HFF-Myc (cell line): ENCODE measurements at regions not wholly inside any gene's neighbourhood (a gene's known extent, or its start where the extent isn't known, plus 50 kb on each side); places are given as distances from the start of the nearest gene placed in this dataset.

ENCODE experiments used
- DNase-seq: peaks from one replicate; pipeline ENCODE4 v3.0.0-alpha.2; 2011; ENCODE audit warnings: low read depth; ENCODE audit errors: extremely low read depth
- H3K4me3 ChIP-seq: replicated peaks from 2 replicates; pipeline ENCODE4 v1.5.1; 2011; ENCODE audit warnings: low read depth, mild to moderate bottlenecking, control low read depth, low read length
- CTCF ChIP-seq: IDR thresholded peaks from 2 replicates; pipeline ENCODE4 v1.5.1; 2012; ENCODE audit warnings: mild to moderate bottlenecking, low read depth, low read length, control low read depth; ENCODE audit errors: missing control alignments

GRCh38 chr5:61737301-61737963 is 405.4 kb downstream of the ZSWIM6 start:
- H3K4me3 ChIP-seq = no peak overlapping the region
- TF ChIP-seq CTCF = no peak
- no peak for DNase-seq

- H3K4me3 ChIP-seq = no peak overlapping the region
- no peak for DNase-seq
- TF ChIP-seq CTCF = no peak
These were observed 405.9 kb downstream of the ZSWIM6 start for GRCh38 chr5:61737964-61738340.

DNA sequence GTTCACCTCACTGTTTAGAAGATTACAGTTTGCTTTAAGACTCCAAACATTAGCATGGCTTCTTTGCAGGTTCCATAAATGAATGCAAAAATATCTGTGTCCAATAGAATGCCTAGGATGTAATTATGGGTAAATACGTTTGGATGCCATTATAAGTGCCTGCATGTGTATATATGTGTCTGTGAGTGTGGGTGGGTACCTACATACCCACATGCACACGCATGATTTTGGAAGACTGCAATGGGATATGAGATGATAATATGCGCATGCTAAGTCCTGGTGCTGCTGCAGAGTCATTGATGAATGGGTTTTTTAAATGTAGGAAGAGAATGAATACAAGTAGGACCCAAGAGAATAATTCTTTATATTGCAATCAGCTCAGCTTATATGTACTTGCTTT is 406.4 kb downstream of the ZSWIM6 start:
- no peak for TF ChIP-seq CTCF
- no peak for DNase-seq
- no peak overlapping the region for H3K4me3 ChIP-seq

- H3K4me3 ChIP-seq = no peak overlapping the region
- TF ChIP-seq CTCF = no peak
- no peak for DNase-seq
These were observed 412.9 kb downstream of the ZSWIM6 start for GRCh38 chr5:61744690-61745619.

DNA sequence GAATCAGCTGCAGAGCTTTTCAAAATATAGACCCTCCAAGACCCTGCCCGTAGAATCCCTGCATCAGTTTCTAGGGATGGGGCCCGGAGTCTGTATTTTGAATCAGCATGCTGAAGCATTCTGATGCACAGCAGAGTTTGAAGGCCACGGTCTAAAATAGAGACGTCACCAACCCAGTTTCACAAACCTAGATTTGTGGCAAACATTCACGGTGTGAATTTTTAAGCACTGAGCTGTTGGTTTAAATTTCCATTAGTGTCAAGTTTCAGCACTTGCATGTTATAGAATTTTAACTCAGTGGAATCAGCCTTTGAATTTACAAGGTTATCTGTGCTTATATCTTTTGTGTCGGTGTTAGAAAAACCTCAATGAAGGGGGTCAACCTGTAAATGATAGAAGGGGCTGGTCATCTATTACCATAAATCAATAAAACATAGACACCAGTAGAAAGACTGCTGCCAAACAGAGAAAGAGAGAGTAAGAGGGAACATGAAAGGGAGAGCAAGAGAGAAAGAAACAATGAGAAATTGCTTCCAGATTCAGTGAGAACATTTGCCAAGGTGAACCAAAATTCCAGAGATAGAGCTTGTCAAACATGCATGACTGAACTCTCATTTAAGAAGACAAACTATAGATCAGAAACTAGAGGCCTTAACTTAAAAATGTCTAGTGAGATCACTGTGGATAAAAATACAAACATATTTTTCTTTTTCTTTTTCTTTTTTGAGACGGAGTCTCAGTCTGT is 414.9 kb downstream of the ZSWIM6 start:
- no peak for TF ChIP-seq CTCF
- no peak for DNase-seq
- no peak overlapping the region for H3K4me3 ChIP-seq

GRCh38 chr5:61748121-61748520 is 416.1 kb downstream of the ZSWIM6 start:
- H3K4me3 ChIP-seq = no peak overlapping the region
- no peak for TF ChIP-seq CTCF
- DNase-seq = no peak
